ENCODE measurements at regions not wholly inside any gene's neighbourhood (a gene's known extent, or its start where the extent isn't known, plus 50 kb on each side); places are given as distances from the start of the nearest gene placed in this dataset.

DNA sequence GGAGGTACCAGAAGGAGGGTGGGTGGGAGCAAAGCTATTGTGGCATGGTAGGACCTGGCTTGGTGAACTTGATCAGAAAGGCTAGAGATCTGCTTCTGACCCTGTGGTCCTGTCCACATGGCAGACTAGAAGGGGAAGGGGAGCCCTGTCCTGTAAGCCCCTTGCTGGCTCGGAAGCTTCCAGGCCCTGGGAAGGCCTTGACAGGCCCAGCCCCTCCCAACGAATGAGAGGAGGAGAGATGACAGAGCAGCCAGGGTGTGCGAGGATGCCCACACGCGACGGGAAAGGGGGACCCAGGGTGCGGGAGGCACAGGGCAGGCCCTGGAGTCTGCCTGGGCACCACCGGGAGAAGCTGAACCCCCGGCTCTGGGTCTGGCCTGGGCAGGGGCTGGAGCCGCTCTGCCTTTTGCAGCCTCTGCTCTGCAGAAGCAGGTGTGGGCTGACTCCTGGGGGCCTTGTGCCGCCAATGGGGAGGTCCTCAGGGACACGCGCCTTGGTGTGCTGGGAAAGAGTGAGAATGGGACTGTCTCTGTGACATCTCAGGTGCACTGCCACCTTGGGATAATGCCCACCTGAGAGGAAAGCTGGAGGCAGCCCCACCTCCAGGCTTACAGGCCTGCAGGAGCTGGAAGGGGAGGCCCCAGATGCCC is 1447.5 kb downstream of the BRD1 start:
- TF ChIP-seq POLR2A (IDR thresholded peaks at IDR 0.05; ENCODE audit: extremely low read depth, insufficient read length) (no peak), CTCF (IDR thresholded peaks at IDR 0.05; ENCODE audit: low read depth, low read length) (no peak), MYC (IDR thresholded peaks at IDR 0.05; ENCODE audit: low read depth, low read length) (no peak)
- TF ChIP-seq, protein P1, sequence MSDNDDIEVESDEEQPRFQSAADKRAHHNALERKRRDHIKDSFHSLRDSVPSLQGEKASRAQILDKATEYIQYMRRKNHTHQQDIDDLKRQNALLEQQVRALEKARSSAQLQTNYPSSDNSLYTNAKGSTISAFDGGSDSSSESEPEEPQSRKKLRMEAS (IDR thresholded peaks at IDR 0.05; ENCODE audit: low read depth, low read length) = no peak

Measured in NB4 (cell line).